Suppressor macrophage treated with lipopolysaccharide for 1 hour (primary cell): ENCODE measurements at regions not wholly inside any gene's neighbourhood (a gene's known extent, or its start where the extent isn't known, plus 50 kb on each side); places are given as distances from the start of the nearest gene placed in this dataset.
"Not testable (repeated sequence)": the region's sequence is repeated elsewhere in the genome, so short reads cannot be mapped to it uniquely, and the experiment has no call there.

Experiments
- DNase-seq, 3 donors: peaks; one replicate each; pipeline ENCODE4 v3.0.0-alpha.2; 2020 to 2022

DNA sequence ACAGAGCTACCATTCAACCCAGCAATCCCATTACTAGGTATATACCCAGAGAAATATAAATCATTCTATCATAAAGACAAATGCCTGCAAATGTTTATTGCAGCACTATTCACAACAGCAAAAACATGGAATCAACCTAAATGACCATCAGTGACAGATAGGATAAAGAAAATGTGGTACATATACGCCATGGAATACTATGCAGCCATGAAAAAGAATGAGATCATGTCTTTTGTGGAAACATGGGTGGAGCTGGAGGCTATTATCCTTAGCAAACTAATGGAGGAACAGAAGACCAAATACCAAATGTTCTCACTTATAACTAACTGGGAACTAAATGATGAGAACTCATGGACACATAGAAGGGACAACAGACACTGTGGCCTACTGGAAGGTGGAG is 318.9 kb downstream of the ZIC3 start:
- not testable (repeated sequence) for DNase-seq

GRCh38 chrX:137891431-137891830 is 325.5 kb downstream of the ZIC3 start:
- DNase-seq, result no peak

GRCh38 chrX:137896123-137896522 is 330.2 kb downstream of the ZIC3 start:
- DNase-seq, result no peak

- no peak for DNase-seq
These were observed 349.5 kb downstream of the ZIC3 start for GRCh38 chrX:137915466-137915865.

- DNase-seq, result no peak
These were observed 350.3 kb downstream of the ZIC3 start for GRCh38 chrX:137916090-137916746.

- no peak for DNase-seq
These were observed 360.2 kb downstream of the ZIC3 start for GRCh38 chrX:137926090-137926489.

DNA sequence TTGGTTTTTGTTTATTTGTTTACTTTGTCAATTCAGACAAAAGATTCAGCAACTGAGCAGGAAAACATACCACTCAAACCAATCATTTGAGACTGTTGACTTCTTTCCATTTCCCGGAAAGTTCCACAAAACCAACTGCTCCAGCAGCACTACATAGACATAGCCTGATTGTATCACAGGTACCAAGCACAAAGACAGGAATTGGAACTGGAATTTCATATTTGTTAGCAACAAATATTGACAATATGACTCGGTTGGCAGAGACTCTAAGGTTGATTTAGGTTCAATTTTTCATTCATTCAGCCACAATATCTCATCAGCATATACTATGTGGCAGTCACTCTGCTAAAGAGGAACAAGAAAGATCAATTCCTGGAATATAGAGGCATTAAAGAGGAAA is 364.0 kb downstream of the ZIC3 start:
- no peak for DNase-seq

GRCh38 chrX:137930533-137930932 is 364.6 kb downstream of the ZIC3 start:
- no peak for DNase-seq

GRCh38 chrX:137934214-137934613 is 368.3 kb downstream of the ZIC3 start:
- not testable (repeated sequence) for DNase-seq

- DNase-seq, result not testable (repeated sequence)
These were observed 369.0 kb downstream of the ZIC3 start for GRCh38 chrX:137934887-137935286.

DNA sequence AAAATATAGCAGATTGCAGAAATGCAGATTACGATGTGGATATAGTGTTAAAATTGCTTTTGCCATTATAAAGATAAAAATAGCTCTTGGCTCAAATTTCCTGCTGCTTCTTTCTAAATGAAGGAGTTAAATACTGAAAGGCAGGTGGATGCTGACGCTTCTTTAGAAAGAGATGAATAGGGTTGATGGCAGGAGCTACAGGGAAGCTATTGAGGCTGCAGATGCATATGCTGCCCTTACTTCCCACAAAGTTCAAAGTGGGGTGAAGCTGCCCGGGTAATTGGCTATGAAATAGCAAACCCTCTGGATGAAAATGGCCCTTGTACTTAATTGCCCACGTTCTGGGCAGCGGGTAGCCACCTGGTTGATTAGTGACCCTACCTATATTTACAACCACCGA is 379.5 kb downstream of the ZIC3 start:
- DNase-seq, result no peak

- no peak for DNase-seq
These were observed 403.3 kb downstream of the ZIC3 start for GRCh38 chrX:137969191-137969590.

GRCh38 chrX:137982472-137983172 is 416.7 kb downstream of the ZIC3 start:
- DNase-seq, result no peak

GRCh38 chrX:137988470-137988869 is 422.5 kb downstream of the ZIC3 start:
- no peak for DNase-seq

GRCh38 chrX:137998619-137999018 is 432.7 kb downstream of the ZIC3 start:
- no peak for DNase-seq

DNA sequence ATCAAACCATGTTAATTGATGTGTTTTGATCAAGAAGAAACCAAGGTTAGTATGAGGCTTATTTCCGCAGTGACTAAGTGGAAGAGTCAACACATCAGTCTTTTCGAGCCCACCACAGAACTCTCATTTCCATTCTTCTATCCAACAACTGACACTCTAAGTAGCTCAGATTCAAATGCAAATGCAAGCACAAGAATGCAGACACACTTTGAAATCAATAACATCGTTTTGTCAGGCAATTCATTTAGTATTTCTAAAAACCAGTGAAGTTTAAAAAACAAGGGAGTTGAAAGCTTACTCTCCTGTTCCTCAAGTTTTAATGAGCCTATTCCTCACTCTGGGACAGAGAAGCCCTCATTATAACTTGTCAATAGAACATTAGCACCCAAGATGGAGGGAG is 433.1 kb downstream of the ZIC3 start:
- DNase-seq, result no peak

- DNase-seq, result no peak
These were observed 433.6 kb downstream of the ZIC3 start for GRCh38 chrX:137999552-137999951.

- no peak for DNase-seq
These were observed 435.3 kb downstream of the ZIC3 start for GRCh38 chrX:138001226-138001625.

DNA sequence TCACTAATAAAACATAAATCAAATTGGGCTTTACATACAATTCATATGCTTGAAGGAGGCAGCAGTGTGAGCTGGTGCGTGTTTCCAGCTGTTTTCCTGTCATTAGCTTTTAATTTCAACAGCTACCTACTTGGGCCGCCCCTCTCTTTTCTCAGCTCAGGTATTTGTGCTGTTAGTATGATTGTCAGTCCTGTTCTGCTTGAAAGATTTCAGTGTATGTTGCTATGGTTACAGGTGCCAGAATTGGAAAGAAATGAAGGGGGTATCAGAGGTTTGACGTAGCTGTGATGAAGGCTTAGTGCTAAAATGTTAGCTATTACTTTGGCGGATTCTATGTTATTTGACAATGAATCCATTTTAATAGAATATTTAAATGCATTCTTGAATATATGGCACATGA is 440.3 kb downstream of the ZIC3 start:
- no peak for DNase-seq

DNA sequence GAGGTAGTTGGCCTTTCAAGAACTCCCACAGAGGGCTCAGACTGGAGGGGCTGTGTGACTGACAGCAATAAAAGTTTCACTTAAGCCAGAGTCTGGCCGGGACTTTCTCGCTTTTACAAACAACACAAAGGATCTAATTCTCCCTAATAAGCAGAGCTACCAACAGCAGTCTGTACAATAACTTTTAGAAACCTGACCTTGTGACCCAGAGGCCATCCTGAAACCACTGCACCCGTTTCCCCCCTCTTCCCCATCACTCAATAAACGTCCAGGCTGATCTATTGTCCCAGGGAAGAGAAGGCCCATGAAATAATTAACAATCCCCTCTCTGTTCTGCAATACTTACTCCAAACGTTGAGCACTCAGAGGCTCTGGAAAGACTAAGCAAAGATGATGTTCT is 442.4 kb downstream of the ZIC3 start:
- no peak for DNase-seq

- DNase-seq, result no peak
These were observed 445.5 kb downstream of the ZIC3 start for GRCh38 chrX:138011468-138011867.

DNA sequence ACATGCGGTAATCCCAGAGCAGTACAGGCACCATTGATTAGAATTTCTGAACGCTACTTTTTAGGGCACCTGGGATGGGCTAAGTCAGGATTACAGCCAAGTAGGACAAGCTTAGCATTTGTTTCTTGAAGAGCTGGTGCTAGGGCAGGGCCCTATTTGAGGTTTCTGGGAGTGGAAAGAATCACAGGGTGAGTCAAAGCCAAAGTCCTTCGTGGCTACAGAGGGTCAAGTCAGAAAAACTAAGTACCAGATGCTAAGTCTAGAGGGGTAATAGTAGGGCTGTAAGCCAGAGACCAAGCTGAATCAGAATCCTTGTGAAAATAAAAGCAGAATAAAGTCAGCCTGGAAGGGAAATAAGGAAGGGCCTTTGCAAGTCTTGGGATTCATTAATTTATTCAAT is 448.6 kb downstream of the ZIC3 start:
- DNase-seq, result no peak

GRCh38 chrX:138018145-138018799 is 452.3 kb downstream of the ZIC3 start:
- DNase-seq, result peak in 1 of 3 donors; percentile 1

GRCh38 chrX:138020941-138021340 is 455.0 kb downstream of the ZIC3 start:
- no peak for DNase-seq
